ENCODE measurements at regions not wholly inside any gene's neighbourhood (a gene's known extent, or its start where the extent isn't known, plus 50 kb on each side); places are given as distances from the start of the nearest gene placed in this dataset.

GRCh38 chr2:80893711-80894110 is 589.2 kb upstream of the LRRTM1 start:
- no peak for TF ChIP-seq POLR2AphosphoS5 (IDR thresholded peaks at IDR 0.05; ENCODE audit: borderline replicate concordance, low read depth, low read length)
- no peak for TF ChIP-seq EZH2 (IDR thresholded peaks at IDR 0.05)
- no peak for TF ChIP-seq FOXP2 (optimal IDR thresholded peaks at IDR 0.05; ENCODE audit: control extremely low read depth, extremely low read length, insufficient read depth)

All from SK-N-MC (cell line).